AG10803 (cell line): ENCODE measurements at regions not wholly inside any gene's neighbourhood (a gene's known extent, or its start where the extent isn't known, plus 50 kb on each side); places are given as distances from the start of the nearest gene placed in this dataset.

Source experiments
- DNase-seq: peaks from one replicate; pipeline ENCODE4 v3.0.0; 2010; ENCODE audit warnings: low read depth
- H3K4me3 ChIP-seq: 2 replicates; pipeline ENCODE4 v1.5.1; 2011; ENCODE audit warnings: mild to moderate bottlenecking, low read length, control low read depth
- CTCF ChIP-seq: conservative IDR thresholded peaks from 2 replicates; pipeline ENCODE4 v1.5.1; 2011; ENCODE audit warnings: mild to moderate bottlenecking, low read length, control low read depth, inconsistent platforms

GRCh38 chr5:50978924-50979323 is 312.5 kb downstream of the PARP8 start:
- no peak overlapping the region for H3K4me3 ChIP-seq
- no peak for DNase-seq
- no peak for TF ChIP-seq CTCF

DNA sequence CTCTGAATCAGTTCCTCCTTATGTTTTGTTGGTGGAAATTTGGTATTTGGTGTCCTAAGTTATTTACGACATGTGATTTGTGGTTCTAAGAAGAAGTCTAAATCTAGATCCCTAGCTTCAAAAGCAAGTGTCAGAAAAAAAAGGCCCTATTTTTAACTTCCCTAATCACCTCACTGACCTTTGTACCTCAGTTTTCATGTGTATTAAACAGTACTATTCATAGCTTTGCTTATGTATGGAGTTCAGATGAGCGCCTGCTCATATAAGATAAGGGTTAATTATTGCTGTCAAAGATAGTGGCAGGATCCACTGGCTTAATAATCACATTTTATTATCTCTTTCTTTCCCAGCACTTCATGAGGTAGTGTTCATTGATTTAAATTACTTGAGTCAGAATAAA is 318.2 kb downstream of the PARP8 start:
- DNase-seq, result no peak
- no peak for TF ChIP-seq CTCF
- no peak overlapping the region for H3K4me3 ChIP-seq

GRCh38 chr5:50990296-50990924 is 324.0 kb downstream of the PARP8 start:
- TF ChIP-seq CTCF, result no peak
- no peak overlapping the region for H3K4me3 ChIP-seq
- DNase-seq, result no peak

DNA sequence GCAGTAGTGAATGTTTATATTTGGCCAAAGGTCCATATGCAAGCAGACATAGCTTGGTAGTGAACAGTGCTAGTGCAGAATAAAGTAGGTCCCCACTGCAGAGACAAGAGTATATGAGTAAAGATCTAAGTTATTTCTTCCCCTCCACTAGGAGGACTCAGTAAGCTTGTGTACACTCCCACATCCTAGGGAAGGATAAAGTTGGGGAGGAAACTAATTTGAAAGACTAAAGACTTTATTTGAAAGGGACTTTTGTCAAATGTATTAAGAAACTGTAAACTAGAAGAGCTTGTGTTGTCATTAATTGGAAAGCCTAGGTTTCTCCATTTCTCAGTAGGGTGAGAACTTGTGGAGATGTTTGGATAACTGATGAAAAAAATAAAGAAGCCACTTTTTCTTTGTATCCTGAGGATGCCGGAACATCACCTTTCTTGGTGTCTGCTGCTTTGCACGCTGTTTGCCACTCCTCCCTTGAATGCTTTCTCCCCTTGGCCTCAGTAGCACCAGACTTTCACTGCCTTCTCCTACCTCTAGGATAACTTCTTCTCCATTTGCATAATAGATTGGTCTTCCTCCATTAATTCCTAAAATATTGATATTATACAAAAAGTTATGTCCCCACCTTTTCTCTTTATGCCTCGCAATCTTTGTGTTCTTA is 329.0 kb downstream of the PARP8 start:
- DNase-seq, result no peak
- H3K4me3 ChIP-seq, result no peak overlapping the region
- TF ChIP-seq CTCF, result no peak

DNA sequence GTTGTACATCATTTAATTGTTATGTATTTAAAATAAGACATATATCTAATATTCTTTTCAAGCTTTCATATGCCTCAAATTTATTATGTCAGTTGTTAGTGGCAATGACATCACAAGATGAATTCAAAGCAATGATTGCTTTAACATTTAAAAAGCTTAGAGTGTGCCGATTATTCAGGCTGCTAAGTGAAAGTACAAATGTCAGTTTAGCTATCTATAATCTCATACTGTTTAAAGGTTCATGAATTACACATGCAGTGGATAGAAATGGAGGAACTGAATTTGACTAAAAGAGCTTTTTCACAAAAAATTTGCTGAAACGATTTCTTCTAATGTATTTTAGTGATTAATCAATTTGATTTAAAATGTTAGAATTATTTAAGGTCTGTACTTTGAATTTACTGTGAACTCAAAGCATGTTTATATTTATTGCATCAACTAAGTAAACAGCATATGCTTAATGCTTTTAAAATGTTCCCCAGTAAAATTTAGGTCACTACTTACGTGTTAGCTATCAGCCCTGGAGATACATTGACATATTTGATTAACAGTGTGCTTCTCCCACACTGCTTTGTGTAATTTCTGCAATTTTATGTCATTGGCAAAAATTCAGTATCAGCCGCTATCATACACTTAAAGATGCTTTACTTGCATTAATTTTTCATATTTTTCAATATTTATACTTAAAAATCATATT is 334.9 kb downstream of the PARP8 start:
- DNase-seq, result no peak
- TF ChIP-seq CTCF, result no peak
- no peak overlapping the region for H3K4me3 ChIP-seq

DNA sequence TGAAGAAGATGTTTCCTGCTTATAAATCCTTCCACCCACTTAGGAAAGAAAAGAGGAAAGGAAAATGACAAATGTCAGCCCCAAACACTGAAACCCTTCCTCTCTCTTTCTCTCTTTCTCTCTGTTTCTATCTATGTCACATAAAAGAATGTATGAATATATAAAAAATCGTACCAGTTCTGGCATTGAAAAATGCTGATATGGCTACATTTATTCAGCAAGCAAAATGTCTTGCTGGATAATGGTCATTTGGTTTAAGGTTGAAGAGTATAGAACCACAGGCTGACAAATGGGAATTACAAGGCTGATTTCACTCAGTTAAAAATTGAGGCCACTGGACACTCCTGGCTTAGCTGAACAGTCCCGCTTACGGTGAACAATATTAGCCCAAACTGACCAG is 335.9 kb downstream of the PARP8 start:
- no peak for DNase-seq
- no peak overlapping the region for H3K4me3 ChIP-seq
- TF ChIP-seq CTCF, result no peak

DNA sequence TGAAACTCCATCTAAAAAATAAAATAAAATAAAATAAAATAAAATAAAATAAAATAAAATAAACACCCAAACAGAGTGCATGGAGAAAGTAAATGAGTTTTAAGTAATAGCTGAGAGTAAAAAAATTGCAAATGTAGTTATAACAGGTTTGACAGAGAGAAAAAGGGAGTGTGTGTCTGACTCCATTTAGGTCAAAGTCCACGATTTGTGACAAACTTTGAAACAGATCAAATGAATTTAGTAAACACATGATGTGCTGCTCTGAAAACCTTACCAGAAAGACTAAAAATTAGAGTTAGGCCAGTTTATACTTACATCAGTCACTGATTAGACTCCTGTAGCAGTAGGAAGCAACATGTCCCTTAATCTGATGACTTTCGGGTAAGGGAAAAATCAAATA is 346.6 kb downstream of the PARP8 start:
- DNase-seq, result no peak
- no peak overlapping the region for H3K4me3 ChIP-seq
- no peak for TF ChIP-seq CTCF
